Inferior parietal cortex (tissue), 1 donor: ENCODE measurements at regions not wholly inside any gene's neighbourhood (a gene's known extent, or its start where the extent isn't known, plus 50 kb on each side); places are given as distances from the start of the nearest gene placed in this dataset.
"Not testable (repeated sequence)": the region's sequence is repeated elsewhere in the genome, so short reads cannot be mapped to it uniquely, and the experiment has no call there.

Experiments
- DNase-seq: peaks from one replicate; pipeline ENCODE4 v3.0.0-alpha.2; 2016; ENCODE audit errors: extremely low spot score

DNA sequence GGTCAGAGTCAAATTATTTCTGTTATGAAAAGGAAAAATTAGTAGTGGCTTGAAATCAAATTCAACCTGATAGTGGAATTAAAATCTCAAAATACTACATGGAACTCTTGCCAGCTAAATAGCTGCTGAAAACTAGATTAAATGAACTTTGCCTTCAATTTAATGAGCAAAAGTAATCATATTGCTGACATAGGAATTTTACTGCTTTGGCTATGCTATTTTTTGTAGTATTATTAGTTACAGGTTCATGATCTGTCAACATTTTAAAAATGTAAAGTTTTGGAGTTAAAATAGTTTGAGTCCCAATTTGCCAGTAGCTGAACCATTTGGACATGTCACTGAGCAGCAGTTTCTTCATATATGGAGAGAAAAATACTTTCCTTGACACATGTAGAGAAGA lies 81.4 kb downstream of the RERGL start:
- no peak for DNase-seq

- DNase-seq: no peak
These were observed 90.7 kb downstream of the RERGL start for GRCh38 chr12:17999174-17999801.

DNA sequence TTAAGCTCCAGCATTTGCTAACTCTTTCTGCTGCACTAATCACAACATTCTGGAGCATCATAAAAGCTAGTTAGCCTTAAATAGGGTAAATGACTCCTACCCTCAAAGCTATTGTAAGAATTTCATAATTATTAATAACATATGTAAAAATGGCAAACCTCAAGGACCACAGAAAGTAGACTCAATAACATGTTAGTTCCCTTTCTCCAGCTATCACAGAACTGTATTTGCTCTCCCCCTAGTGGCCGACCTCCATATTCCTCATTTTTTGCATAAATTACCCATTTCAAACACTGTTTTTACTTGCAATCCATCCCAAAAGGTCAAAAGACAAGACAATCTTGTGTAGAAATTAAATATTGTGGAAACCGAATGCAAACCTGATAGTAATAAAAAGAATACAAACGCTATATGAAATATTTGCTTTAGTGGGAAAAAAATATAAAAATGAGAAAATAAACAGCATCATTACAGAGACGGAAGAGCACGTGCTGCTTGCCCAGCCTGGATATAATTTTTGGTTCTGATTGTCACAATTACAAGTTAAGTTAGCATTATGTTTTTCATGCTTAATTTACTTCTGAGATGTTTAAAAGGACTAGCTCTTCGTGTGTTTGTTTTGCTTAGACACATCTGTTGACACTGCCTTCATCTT lies 97.9 kb downstream of the RERGL start:
- peak; percentile 72 for DNase-seq

- DNase-seq: no peak
These were observed 107.4 kb downstream of the RERGL start for GRCh38 chr12:17982556-17982955.

DNA sequence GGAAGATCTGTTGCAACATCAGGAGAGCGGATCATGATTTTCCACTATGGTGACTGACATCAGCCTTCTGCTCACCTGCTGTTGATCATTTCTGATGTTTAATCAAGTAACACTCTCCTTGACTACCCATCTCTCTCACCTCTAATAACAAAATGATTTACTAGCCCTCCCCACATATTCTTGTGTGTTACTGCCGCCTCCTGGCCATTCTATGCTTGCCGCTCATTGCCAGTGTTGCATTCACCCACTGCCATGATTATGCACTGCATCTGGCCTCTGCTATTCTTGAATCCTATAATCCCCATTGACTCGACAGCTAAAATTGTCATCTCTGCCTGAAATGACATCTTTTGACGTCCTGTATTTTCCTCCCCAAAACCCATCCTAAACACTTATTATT lies 113.8 kb downstream of the RERGL start:
- no peak for DNase-seq

DNA sequence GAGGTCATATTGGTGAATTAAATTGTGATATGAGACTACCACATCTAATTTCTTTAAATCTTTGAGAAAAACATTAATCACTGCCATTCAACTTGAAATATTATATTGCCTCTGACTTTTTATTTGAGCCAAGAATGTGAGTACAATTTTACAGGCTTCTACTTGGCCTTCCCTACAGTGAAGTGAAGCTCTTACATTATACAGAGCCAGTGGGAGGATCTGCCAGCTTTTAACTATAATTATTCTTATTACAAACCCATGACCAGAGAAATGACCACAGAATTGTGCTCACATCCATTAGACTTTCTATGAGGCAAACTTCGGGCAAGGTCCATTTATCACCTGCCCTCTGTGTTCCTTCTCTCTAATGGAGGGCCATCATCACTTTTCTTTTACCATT lies 114.2 kb downstream of the RERGL start:
- no peak for DNase-seq

DNA sequence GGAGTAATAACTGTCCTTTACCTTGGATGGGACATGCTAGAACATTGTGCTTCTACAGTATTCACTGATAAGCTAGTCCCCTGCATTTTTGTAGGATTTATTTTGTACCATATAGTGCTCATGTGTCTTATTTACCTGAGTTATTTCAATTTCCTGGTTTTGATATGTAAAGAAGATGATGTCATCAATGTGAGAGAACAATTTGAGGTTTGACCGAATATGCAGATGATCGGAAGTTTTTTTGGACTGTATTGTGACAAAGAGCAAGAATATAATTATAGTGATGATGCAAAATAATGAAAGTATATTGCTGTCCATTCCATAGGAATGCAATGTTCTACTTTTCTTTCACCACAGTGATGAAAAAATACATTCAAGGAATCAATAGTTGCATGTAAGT lies 114.8 kb downstream of the RERGL start:
- no peak for DNase-seq

GRCh38 chr12:17971850-17972249 lies 118.1 kb downstream of the RERGL start:
- no peak for DNase-seq

DNA sequence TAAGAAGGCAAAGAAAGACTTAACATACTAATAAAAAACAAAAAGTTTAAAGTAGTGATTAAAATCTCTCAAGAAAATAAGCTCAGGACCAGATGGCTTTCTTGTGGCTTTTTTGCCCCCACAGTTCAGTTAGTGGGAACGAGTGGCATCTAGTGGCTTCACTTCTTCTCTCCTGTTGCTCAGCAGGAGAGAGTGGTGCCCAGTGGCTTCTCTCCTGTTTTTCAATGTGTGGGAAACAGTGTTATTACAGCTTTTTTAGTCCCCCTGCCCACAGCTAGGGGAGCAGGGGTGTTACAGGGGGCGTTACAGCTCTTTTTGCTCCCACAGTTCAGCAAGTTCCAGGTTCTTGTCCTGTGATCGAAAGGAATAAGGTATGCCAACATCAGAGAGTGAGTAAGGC lies 135.2 kb downstream of the RERGL start:
- DNase-seq: no peak

GRCh38 chr12:17950898-17951297 lies 139.1 kb downstream of the RERGL start:
- DNase-seq: no peak

DNA sequence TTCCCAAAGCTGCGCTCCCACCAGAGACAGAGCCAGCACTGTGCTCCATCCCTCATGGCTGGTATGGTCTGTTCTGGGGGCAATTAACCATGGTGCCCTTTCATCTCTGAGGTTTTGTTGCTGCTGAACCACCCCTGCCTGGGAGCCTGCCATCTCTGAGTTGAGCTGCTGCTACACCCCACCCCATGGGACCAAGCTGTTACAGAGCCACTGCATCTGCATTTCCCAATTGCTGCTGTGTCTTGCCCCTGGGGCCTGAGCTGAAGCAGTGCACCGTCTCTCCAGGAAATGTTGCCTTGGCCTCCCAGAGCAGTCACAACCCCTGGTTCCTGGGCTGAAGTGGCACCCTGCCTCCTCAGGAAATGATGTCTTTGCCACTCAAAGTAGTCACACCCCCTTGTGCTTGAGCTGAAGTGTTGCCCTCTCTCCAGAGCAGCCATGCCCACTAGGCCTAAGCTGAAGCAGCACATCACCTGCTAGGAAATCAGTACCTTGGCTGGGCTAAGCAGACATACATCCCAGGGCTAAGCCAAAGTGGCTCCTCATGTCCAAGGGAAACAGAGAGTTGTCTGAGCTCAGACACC lies 140.3 kb downstream of the RERGL start:
- no peak for DNase-seq

GRCh38 chr12:17928708-17929366 lies 161.2 kb downstream of the RERGL start:
- DNase-seq: peak; percentile 37

- no peak for DNase-seq
These were observed 172.0 kb downstream of the RERGL start for GRCh38 chr12:17918013-17918412.

DNA sequence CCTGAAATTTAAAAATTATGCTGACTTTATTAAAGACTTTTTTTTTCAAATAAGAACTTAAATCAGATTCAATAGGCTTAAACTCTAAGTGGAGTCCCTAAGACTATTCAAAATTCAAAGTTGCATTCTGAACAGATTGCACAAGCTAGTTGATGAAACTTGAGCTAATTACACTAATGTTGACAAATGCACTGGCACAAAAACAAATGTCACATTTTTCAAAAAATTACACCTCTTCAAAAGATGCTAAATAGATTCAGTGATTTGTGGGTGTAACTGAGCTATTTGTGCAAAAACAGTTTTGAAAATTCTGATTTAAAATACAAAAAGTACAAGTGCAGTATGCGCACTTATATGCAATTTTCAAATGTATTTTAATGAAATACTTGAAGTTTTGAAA lies 205.4 kb downstream of the RERGL start:
- peak; percentile 11 for DNase-seq

DNA sequence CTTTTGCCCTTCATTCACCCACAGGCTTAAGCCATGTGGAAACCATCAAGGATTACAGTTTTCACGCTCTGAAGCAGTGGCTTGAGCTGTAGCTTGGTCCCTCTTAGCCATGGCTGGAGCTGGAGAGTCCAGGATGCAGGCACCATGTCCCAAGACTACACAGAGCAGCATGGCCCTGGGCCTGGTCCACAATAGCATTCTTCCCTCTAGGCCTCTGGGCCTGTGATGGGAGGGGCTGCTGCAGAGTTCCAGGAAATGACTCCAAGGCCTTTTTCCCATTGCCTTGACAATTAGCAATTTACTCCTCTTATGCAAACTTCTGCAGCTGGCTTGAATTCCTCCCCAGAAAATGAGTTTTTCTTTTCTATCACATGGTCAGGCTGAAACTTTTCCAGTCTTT lies 211.3 kb downstream of the RERGL start:
- DNase-seq: no peak

- DNase-seq: no peak
These were observed 214.8 kb downstream of the RERGL start for GRCh38 chr12:17875230-17875629.

DNA sequence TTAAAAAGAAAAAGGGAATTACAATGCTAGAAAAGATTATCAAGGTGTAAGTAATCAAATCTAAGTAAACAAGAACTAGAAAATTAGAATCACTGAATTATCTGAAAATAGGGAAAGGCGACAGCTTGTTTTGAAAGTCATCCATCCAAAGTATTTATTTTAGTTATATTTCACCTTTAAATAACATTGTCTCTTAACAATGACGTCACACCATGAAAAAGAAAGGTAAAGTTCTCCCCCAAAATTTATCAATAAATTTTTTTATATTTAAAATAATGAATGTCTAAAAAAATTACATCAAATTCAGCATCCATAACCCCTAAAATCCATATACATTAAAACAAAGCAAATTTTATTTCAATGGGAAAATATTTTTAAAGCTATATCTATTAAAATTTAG lies 223.2 kb downstream of the RERGL start:
- no peak for DNase-seq

DNA sequence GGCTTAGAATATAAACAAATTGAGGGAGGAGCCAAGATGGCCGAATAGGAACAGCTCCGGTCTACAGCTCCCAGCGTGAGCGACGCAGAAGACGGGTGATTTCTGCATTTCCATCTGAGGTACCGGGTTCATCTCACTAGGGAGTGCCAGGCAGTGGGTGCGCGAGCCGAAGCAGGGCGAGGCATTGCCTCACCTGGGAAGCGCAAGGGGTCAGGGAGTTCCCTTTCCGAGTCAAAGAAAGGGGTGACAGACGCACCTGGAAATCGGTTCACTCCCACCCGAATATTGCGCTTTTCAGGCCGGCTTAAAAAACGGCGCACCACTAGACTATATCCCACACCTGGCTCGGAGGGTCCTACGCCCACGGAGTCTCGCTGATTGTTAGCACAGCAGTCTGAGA lies 234.4 kb downstream of the RERGL start:
- not testable (repeated sequence) for DNase-seq

GRCh38 chr12:17853054-17853453 lies 236.9 kb downstream of the RERGL start:
- DNase-seq: no peak

GRCh38 chr12:17841496-17841895 lies 248.5 kb downstream of the RERGL start:
- no peak for DNase-seq

DNA sequence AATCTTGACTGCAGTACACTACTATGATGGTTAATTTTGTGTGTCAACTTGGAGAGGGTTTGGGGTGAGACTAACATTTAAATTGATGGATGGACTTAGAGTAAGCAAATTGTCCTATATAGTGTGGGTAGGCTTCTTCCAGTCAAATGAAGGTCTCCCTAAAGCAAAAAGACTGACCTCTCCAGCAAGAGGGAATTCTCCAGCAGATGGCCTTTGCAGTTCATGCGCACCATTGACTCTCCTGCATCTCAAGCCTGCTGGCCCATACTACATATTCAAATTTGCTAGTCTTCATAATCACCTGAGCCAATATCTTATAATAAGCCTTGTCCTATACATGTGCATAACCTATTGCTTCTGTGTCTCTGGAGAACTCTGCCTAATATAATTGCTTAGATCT lies 260.2 kb downstream of the RERGL start:
- no peak for DNase-seq

DNA sequence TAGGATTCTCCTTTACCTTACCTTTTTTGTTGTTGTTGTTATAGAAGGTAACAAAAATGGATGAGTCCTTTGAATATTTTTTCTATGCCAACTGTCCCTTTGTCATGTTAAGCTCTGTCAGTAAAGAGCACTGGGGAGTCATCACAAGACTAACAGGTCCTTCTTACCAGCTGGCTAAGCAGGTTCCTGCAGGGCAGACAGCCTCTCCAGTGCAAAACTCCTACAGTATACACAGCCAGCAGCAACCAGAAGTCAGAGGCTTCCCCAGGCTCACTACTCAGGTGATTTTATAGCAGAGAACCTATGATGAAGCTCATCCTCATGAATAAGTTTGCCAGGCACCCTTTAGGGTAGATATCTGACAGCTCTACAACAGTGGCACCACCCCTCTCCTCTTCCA lies 271.1 kb downstream of the RERGL start:
- no peak for DNase-seq

DNA sequence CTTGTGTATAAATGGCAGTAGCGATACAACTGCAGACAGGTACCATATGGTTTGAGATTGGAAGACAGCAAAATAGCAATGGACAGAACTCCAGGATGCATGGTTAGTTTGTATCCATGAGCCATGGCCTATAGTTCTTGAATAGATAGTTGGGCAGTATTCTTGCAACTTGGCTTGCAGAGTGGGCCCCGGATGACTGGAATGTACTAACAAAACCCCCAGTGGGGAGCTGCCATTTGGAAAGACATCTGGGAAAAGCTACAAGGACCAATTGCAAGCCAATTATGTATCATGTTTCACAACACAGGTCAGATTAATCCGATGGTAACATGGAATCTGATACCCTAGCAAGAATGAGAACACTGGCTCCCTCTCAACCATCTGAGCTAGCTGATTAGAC lies 279.6 kb downstream of the RERGL start:
- DNase-seq: no peak
